Right forelimb (tissue), 1 donor: ENCODE measurements at regions not wholly inside any gene's neighbourhood (a gene's known extent, or its start where the extent isn't known, plus 50 kb on each side); places are given as distances from the start of the nearest gene placed in this dataset.

Experiments
- DNase-seq: peaks from one replicate; pipeline ENCODE4 v3.0.0-alpha.2; 2018

- no peak for DNase-seq
Observed at GRCh38 chr4:128600410-128600809, 209.1 kb upstream of the JADE1 start.

- DNase-seq: no peak
Observed at GRCh38 chr4:128597500-128597899, 212.0 kb upstream of the JADE1 start.

- no peak for DNase-seq
Observed at GRCh38 chr4:128596853-128597252, 212.6 kb upstream of the JADE1 start.

- DNase-seq: no peak
Observed at GRCh38 chr4:128596115-128596514, 213.4 kb upstream of the JADE1 start.

- DNase-seq: no peak
Observed at GRCh38 chr4:128591482-128591881, 218.0 kb upstream of the JADE1 start.

GRCh38 chr4:128590773-128591172 is 218.7 kb upstream of the JADE1 start:
- no peak for DNase-seq

GRCh38 chr4:128590034-128590740 is 219.3 kb upstream of the JADE1 start:
- DNase-seq: no peak

- DNase-seq: no peak
Observed at GRCh38 chr4:128589384-128589965, 220.0 kb upstream of the JADE1 start.

GRCh38 chr4:128587382-128587781 is 222.1 kb upstream of the JADE1 start:
- DNase-seq: no peak

GRCh38 chr4:128583753-128584712 is 225.5 kb upstream of the JADE1 start:
- DNase-seq: no peak

GRCh38 chr4:128582427-128582870 is 227.1 kb upstream of the JADE1 start:
- no peak for DNase-seq

- DNase-seq: no peak
Observed at GRCh38 chr4:128579154-128579853, 230.2 kb upstream of the JADE1 start.

GRCh38 chr4:128574706-128575105 is 234.8 kb upstream of the JADE1 start:
- DNase-seq: no peak

GRCh38 chr4:128573781-128574508 is 235.6 kb upstream of the JADE1 start:
- DNase-seq: no peak

- DNase-seq: no peak
Observed at GRCh38 chr4:128572778-128573241, 236.7 kb upstream of the JADE1 start.

GRCh38 chr4:128571747-128572146 is 237.8 kb upstream of the JADE1 start:
- no peak for DNase-seq

- DNase-seq: no peak
Observed at GRCh38 chr4:128570387-128570975, 239.0 kb upstream of the JADE1 start.

GRCh38 chr4:128566693-128567092 is 242.8 kb upstream of the JADE1 start:
- no peak for DNase-seq

GRCh38 chr4:128565565-128566186 is 243.8 kb upstream of the JADE1 start:
- peak; percentile 54 for DNase-seq

- DNase-seq: no peak
Observed at GRCh38 chr4:128565054-128565453, 244.4 kb upstream of the JADE1 start.

- DNase-seq: no peak
Observed at GRCh38 chr4:128564081-128564630, 245.3 kb upstream of the JADE1 start.
